ENCODE measurements at regions not wholly inside any gene's neighbourhood (a gene's known extent, or its start where the extent isn't known, plus 50 kb on each side); places are given as distances from the start of the nearest gene placed in this dataset.

DNA sequence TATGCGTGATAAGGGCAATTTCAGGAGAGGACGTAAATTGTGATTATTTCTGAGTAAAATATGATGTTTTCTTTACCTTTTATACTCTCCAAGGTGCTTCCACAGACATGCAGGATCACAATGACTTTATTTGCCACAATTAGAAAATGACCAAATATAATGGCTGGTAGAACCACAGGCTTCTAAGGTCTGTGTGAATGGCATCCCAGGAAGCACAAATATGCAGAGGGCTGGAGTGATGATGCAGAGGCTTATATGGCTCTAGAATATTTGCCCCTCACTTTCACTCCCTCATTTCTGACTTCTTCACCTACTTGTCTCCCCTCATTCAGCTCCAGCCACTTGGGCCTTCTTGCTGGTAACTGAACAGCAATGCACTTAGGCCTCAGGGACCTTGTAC is 502.1 kb upstream of the MAP3K7 start (continued):
- no peak for TF ChIP-seq JUN (IDR thresholded peaks at IDR 0.05; ENCODE audit: low read depth, low read length)
- no peak for TF ChIP-seq KDM1A (IDR thresholded peaks at IDR 0.05; ENCODE audit: borderline replicate concordance, low read length)
- no peak for TF ChIP-seq POLR2AphosphoS5 (IDR thresholded peaks at IDR 0.05; ENCODE audit: low read depth, low read length)
- no peak for TF ChIP-seq ASH2L (IDR thresholded peaks at IDR 0.05; ENCODE audit: low read length)
- TF ChIP-seq JUND (IDR thresholded peaks at IDR 0.05; ENCODE audit: low read length): no peak
- TF ChIP-seq TAF1 (IDR thresholded peaks at IDR 0.05; ENCODE audit: low read depth, low read length): no peak
- no peak for TF ChIP-seq CTBP2 (IDR thresholded peaks at IDR 0.05; ENCODE audit: borderline replicate concordance, insufficient read depth, insufficient read length, low read length)
- TF ChIP-seq HDAC2 (IDR thresholded peaks at IDR 0.05; ENCODE audit: borderline replicate concordance in 1 of 2, low read depth in 2 of 2, low read length in 2 of 2): no peak

All from H1 (cell line).